Peyer's patch (tissue), 4 donors: ENCODE measurements at regions not wholly inside any gene's neighbourhood (a gene's known extent, or its start where the extent isn't known, plus 50 kb on each side); places are given as distances from the start of the nearest gene placed in this dataset.
"Not testable (repeated sequence)": the region's sequence is repeated elsewhere in the genome, so short reads cannot be mapped to it uniquely, and the experiment has no call there.

Experiments
- DNase-seq, 3 donors: peaks; one replicate each; pipeline ENCODE4 v3.0.0-alpha.2; 2017 to 2019
- H3K27ac ChIP-seq, 4 donors: fragments of 200-600 bp; sonication (generic); one replicate each; pipeline ENCODE4 v1.5.1; 2016 to 2019
- H3K27me3 ChIP-seq, 2 donors: fragments of 200-600 bp; sonication (generic); one replicate each; pipeline ENCODE4 v1.5.1; 2019
- H3K36me3 ChIP-seq, 3 donors: fragments of 200-600 bp; sonication (generic); one replicate each; pipeline ENCODE4 v1.5.1; 2016 to 2019
- H3K4me1 ChIP-seq, 4 donors: fragments of 200-600 bp; sonication (generic); one replicate each; pipeline ENCODE4 v1.5.1; 2016 to 2019
- H3K4me3 ChIP-seq, 4 donors: fragments of 200-600 bp; sonication (generic); 1 replicate in 3 of 4; 2 replicates in 1 of 4; pipeline ENCODE4 v1.5.1; 2016 to 2019; ENCODE audit warnings: mild to moderate bottlenecking in 1 of 4
- H3K9me3 ChIP-seq, 4 donors: fragments of 200-600 bp; sonication (generic); one replicate each; pipeline ENCODE4 v1.5.1; 2016 to 2019; ENCODE audit warnings: mild to moderate bottlenecking in 1 of 4
- POLR2A ChIP-seq, 2 donors: fragments of 450-650 bp; IDR thresholded peaks; one replicate each; pipeline ENCODE4 v1.5.1; 2017; ENCODE audit warnings: antibody characterized with exemption in 2 of 2, mild to moderate bottlenecking in 2 of 2, moderate library complexity in 2 of 2
- TF ChIP-seq, protein P1 (sequence below), 6 experiments: fragments of 450-650 bp in 4 of 6; fragments of 200-600 bp in 2 of 6; sonication (generic) in 1 of 6; IDR thresholded peaks; one replicate each; pipeline ENCODE4 v1.5.1; 2017 to 2019; ENCODE audit warnings: antibody characterized with exemption in 6 of 6, mild to moderate bottlenecking in 3 of 6, moderate library complexity in 1 of 6

DNA sequence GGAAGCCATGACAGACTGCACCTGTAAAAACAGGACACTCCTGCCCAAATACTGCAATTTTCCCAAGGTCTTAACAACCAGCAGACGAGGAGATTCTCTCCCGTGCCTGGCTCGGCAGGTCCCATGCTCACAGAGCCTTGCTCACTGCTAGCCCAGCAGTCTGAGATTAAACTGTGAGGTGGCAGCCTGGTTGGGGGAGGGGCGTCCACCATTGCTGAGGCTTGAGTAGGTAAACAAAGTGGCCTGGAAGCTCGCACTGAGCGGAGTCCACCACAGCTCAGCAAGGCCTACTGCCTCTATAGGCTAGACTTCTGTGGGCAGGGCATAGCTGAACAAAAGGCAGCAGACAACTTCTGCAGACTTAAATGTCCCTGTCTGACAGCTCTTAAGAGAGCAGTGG, 80.3 kb downstream of the ANXA5 start:
- not testable (repeated sequence) for H3K9me3 ChIP-seq, H3K36me3 ChIP-seq, H3K4me3 ChIP-seq, DNase-seq, H3K4me1 ChIP-seq, H3K27me3 ChIP-seq, H3K27ac ChIP-seq

DNA sequence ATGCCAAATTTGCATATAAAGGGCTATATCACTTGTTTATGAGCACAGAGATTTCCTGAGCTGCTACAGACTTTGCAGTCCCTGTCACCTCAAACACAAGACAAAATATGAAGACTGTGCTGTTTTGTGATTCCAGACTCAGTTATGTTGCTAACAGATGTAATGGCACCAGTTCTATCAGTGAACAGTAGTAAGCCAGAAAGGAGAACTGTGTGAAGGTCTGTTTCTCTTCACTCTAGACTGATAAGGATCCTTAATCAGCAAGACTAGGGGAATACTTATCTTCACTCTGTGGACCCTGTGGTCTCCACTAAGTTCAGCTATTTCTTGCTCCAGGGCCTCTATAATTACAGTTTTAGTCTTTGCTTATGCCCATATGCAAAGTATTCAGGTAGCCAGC, 82.7 kb downstream of the ANXA5 start:
- Histone ChIP-seq H3K27me3 (no peaks in the 10 kb centered on the region), H3K36me3 (no peaks in the 10 kb centered on the region), H3K9me3 (no peaks in the 10 kb centered on the region), H3K27ac (no peak overlapping the region), H3K4me1 (no peaks in the 10 kb centered on the region), H3K4me3 (no peak overlapping the region)
- TF ChIP-seq POLR2A (IDR thresholded peaks at IDR 0.05): no peak
- TF ChIP-seq, protein P1, sequence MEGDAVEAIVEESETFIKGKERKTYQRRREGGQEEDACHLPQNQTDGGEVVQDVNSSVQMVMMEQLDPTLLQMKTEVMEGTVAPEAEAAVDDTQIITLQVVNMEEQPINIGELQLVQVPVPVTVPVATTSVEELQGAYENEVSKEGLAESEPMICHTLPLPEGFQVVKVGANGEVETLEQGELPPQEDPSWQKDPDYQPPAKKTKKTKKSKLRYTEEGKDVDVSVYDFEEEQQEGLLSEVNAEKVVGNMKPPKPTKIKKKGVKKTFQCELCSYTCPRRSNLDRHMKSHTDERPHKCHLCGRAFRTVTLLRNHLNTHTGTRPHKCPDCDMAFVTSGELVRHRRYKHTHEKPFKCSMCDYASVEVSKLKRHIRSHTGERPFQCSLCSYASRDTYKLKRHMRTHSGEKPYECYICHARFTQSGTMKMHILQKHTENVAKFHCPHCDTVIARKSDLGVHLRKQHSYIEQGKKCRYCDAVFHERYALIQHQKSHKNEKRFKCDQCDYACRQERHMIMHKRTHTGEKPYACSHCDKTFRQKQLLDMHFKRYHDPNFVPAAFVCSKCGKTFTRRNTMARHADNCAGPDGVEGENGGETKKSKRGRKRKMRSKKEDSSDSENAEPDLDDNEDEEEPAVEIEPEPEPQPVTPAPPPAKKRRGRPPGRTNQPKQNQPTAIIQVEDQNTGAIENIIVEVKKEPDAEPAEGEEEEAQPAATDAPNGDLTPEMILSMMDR (IDR thresholded peaks at IDR 0.05): no peak
- no peak for DNase-seq

DNA sequence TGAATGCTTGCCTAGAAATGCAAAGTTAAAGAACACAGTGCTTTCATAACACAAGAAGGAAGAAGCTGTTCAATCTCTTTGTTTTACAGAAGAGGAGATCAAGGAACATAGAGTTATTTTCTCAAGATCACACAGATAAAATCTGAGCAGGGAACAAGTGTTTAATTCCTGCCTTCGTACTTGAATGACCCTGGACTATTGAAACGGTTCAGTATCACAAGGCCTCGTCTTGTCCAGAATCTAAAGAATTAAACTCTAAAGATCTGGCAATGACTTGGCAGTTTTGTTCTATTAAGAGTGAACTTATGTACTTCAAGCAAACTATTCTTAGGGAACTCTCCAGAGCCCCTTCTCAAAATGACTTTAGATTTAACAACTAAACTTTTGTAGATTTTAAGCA, 97.7 kb downstream of the ANXA5 start:
- DNase-seq: no peak
- no peak for TF ChIP-seq POLR2A (IDR thresholded peaks at IDR 0.05)
- TF ChIP-seq, protein P1 (IDR thresholded peaks at IDR 0.05): no peak
- Histone ChIP-seq H3K27me3 (no peaks in the 10 kb centered on the region), H3K36me3 (no peaks in the 10 kb centered on the region), H3K9me3 (no peaks in the 10 kb centered on the region), H3K27ac (no peak overlapping the region), H3K4me3 (no peak overlapping the region), H3K4me1 (no peaks in the 10 kb centered on the region)

DNA sequence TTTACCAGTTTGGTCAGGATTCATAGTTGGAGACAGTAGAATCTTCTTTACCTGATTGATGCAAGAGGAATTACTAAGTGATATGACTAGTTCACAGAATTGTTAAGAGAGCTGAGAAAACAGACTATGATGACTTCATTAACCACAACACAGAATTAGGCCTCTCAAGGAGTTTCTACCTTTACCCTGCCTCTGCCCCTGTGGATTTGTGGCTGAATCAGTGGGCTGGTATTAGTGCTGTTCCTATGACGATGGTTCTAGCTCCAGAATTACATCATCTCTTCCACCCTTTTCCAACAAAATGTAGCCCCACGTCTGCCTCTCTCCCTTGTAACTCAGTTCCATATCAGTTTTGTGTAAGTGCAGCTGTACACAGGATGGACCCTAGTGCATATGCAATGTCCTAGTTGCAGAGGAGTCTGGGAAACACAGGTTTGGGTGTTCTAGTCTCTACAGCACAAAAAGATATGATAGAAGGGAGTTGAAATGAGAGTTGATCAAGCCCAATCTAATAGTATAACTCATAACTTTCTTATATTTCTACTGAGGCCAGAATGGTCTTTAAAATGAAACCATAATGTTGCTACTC, 99.3 kb downstream of the ANXA5 start:
- Histone ChIP-seq H3K4me1 (no peaks in the 10 kb centered on the region), H3K9me3 (no peaks in the 10 kb centered on the region), H3K4me3 (no peak overlapping the region), H3K27ac (no peak overlapping the region), H3K36me3 (no peaks in the 10 kb centered on the region), H3K27me3 (no peaks in the 10 kb centered on the region)
- DNase-seq: no peak
- TF ChIP-seq, protein P1 (IDR thresholded peaks at IDR 0.05): no peak
- TF ChIP-seq POLR2A (IDR thresholded peaks at IDR 0.05): no peak

DNA sequence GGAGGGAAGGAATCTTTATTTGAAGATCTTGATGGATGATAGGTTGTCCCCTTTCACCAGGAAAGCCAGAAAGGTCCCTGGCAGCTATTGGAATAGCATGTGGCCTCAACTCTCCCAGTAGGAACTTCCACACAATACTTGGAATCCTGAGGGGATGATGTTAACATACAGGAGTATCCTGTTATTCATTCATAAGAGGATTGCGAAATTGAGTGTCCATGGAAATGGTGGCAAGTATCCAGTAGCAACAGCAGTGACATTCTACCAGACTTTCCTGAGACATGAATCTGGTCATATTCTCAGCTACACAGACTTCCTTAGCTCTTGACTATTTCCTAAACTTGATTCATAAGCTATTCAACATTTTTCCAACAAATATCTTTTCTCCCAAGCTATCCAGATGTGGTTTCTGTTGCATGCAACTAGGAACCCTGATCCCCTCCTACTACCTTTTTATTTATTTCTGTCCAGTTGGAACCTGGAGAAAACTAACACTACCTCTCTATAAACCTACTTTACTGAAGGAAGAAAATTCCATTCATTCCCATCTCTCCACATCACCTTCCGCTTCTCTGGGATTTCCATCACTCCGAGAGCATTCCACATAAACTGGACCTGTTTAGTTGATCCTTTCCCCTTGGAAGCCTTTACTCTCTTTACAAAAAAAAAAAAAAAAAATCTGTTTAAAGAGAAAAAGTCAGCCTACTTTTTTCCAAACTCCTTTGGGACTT, 101.8 kb downstream of the ANXA5 start:
- no peak overlapping the region for H3K27ac ChIP-seq
- DNase-seq: no peak
- H3K36me3 ChIP-seq: no peaks in the 10 kb centered on the region
- no peaks in the 10 kb centered on the region for H3K9me3 ChIP-seq
- TF ChIP-seq POLR2A (IDR thresholded peaks at IDR 0.05): no peak
- TF ChIP-seq, protein P1 (IDR thresholded peaks at IDR 0.05): no peak
- no peak overlapping the region for H3K4me3 ChIP-seq
- H3K27me3 ChIP-seq: no peaks in the 10 kb centered on the region
- no peaks in the 10 kb centered on the region for H3K4me1 ChIP-seq

DNA sequence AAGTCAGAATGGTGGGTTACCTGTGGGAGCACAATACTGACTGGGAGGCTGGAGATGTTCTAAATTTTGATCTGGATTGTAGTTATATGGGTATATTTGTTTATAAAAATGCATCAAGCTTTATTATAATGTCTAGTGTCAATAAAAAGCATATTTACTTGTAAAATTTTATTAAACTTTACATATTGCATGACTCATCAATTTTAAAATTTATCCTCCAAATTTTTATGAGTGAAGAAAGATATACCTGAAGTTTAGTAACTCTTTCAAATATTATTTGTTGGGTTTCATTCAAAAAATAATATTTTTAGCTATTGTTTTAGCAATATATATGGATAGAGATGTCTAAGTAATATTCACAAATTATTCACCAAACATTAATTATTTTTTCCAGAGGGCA, 103.0 kb downstream of the ANXA5 start:
- Histone ChIP-seq H3K27ac (no peak overlapping the region), H3K36me3 (no peaks in the 10 kb centered on the region), H3K4me1 (no peaks in the 10 kb centered on the region), H3K9me3 (no peaks in the 10 kb centered on the region), H3K4me3 (no peak overlapping the region), H3K27me3 (no peaks in the 10 kb centered on the region)
- no peak for DNase-seq
- TF ChIP-seq POLR2A (IDR thresholded peaks at IDR 0.05): no peak
- TF ChIP-seq, protein P1 (IDR thresholded peaks at IDR 0.05): no peak

DNA sequence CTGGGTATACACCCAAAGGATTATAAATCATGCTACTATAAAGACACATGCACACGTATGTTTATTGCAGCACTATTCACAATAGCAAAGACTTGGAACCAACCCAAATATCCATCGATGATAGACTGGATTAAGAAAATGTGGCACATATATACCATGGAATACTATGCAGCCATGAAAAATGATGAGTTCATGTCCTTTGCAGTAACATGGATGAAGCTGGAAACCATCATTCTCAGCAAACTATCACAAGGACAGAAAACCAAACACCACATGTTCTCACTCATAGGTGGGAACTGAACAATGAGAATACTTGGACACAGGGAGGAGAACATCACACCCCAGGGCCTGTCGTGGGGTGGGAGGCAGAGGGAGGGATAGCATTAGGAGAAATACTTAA, 104.5 kb downstream of the ANXA5 start:
- not testable (repeated sequence) for H3K4me3 ChIP-seq, DNase-seq, H3K36me3 ChIP-seq, H3K27me3 ChIP-seq, H3K4me1 ChIP-seq, H3K9me3 ChIP-seq, H3K27ac ChIP-seq
